ENCODE measurements at regions not wholly inside any gene's neighbourhood (a gene's known extent, or its start where the extent isn't known, plus 50 kb on each side); places are given as distances from the start of the nearest gene placed in this dataset.
"Not testable (repeated sequence)": the region's sequence is repeated elsewhere in the genome, so short reads cannot be mapped to it uniquely, and the experiment has no call there.

GRCh38 chr6:50995036-50995435 lies 176.4 kb downstream of the TFAP2B start:
- no peak for DNase-seq (ENCODE audit: low spot score)

- no peak for DNase-seq (ENCODE audit: low spot score)
Observed at GRCh38 chr6:50998905-50999304, 180.2 kb downstream of the TFAP2B start.

GRCh38 chr6:51001399-51001798 lies 182.7 kb downstream of the TFAP2B start:
- DNase-seq (ENCODE audit: low spot score) = no peak

DNA sequence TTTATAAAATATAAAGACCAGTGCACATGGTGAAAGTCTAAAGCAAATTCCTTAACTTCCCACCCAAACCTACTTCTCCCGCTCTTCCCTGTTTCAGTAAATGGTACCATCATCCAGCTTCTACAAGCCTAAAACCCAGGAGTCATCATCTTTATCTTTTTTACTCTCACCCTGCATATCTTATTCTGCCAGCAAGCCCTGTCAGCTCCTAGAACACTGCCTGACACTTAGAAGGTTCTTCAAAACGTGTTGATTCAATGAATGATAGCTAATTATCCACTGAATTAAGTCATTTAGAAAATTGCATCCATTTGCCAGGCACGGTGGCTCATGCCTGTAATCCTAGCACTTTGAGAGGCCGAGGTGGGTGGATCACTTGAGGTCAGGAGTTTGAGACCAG lies 185.7 kb downstream of the TFAP2B start:
- DNase-seq (ENCODE audit: low spot score) = no peak

- no peak for DNase-seq (ENCODE audit: low spot score)
Observed at GRCh38 chr6:51005779-51006178, 187.1 kb downstream of the TFAP2B start.

DNA sequence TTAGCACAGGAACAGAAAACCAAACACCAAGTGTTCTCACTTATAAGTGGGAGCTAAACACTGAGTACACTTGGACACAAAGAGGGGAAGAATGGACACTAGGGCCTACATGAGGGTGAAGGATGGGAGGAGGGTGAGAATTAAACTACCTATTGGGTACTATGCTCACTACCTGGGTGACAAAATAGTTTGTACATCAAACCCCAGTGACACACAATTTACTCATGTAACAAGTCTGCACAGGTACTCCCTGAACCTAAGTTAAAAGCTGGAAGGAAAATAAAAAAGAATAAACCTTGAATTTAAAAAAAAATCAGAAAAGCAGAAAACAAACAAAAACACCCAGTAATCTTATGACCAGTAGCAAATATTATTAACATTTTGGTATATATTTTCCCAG lies 188.6 kb downstream of the TFAP2B start:
- DNase-seq (ENCODE audit: low spot score) = no peak

GRCh38 chr6:51008693-51009092 lies 190.0 kb downstream of the TFAP2B start:
- DNase-seq (ENCODE audit: low spot score) = not testable (repeated sequence)

GRCh38 chr6:51013376-51013775 lies 194.7 kb downstream of the TFAP2B start:
- DNase-seq (ENCODE audit: low spot score) = no peak

DNA sequence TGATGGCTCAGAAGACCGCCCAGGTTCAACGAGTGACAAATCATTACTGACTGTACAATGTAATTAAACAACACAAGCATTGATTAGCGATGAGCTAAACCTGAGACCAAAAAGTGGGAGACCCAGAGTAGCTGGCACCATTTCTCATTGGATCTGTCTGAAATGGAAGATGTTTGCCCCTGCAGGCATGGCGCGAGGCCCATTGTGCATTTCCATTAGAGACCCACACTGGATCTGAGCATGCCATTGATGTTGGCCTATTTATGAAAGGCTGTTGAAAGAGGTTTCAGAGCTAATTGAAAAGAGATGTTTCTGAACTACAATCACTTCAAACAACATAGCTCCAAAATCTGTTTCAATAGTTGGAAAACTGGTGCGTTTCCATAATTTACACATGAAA lies 196.7 kb downstream of the TFAP2B start:
- DNase-seq (ENCODE audit: low spot score) = no peak

DNA sequence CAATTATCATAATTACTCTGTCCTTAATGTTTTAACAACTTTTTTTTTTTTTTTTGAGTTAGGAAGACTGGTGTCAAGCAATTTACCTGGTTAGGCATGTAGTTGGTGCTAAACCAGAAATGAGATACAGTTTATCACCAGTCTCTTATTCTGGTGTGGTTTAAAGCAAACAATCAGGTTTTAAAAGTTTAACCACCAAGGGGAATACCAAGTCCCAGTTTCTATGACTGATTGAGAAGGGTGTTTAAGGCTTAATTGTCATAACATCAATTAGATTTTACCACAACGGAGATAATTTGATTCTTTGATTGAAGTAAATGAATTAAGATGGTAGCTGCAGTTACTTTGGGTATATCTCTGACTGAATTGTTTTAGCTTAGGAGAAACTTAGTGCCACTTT lies 197.8 kb downstream of the TFAP2B start:
- DNase-seq (ENCODE audit: low spot score) = no peak

DNA sequence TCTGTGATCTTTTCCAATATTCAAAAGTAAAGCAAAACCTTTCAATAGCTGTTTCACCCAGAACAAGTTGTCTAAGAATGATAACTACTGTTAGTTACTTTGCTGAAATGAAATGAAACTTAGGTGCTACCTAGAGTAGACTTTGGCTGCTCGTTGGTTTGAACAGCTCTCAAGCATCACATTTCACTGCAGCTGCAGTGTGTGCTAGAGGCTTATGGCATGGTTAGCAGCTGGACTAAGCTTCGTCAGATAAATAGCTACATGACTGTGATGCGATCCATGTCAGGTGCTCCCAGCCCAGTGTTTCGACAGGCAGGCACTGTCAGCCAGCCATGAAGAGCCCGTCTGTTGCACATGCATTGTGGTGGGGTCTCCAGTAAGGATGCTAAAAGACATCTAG lies 201.1 kb downstream of the TFAP2B start:
- no peak for DNase-seq (ENCODE audit: low spot score)

DNA sequence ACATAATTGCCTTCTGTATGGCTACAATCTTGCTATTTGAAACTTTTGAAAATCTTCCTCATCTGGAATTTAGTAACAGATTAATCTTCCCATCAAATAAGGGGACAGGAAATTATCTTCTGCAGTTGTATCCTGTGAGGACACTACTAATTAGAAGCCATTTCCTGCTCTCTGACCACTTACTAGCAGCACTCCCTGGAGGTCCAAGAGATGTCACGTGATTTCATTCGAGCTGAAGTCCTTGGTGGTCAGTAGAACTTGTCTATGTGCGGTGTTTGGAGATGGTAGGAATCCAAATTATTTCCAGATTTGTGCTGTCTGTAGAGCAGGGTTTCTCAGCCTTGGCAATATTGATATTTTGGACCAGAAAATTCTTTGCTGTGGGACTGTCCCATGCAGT lies 202.5 kb downstream of the TFAP2B start:
- DNase-seq (ENCODE audit: low spot score) = no peak

DNA sequence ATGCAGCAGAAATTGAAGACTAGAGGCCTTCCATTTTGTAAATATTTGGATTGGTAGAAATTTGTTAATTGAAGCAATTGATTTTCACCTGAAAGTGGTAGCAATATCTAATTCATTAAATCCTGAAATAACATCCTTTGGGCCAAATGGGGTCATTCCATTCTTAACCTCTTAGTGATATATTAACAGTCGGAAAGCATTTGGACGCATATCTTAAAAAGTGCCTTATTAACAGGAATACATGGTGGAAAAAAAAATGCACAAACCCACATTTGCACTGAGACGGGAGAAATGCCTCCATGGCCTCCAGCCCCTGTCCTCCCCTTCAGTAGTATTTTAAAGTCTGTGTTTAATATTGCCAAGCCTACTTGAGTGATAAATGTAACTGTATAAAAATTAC lies 205.5 kb downstream of the TFAP2B start:
- DNase-seq (ENCODE audit: low spot score) = no peak

GRCh38 chr6:51025082-51025777 lies 206.6 kb downstream of the TFAP2B start:
- no peak for DNase-seq (ENCODE audit: low spot score)

DNA sequence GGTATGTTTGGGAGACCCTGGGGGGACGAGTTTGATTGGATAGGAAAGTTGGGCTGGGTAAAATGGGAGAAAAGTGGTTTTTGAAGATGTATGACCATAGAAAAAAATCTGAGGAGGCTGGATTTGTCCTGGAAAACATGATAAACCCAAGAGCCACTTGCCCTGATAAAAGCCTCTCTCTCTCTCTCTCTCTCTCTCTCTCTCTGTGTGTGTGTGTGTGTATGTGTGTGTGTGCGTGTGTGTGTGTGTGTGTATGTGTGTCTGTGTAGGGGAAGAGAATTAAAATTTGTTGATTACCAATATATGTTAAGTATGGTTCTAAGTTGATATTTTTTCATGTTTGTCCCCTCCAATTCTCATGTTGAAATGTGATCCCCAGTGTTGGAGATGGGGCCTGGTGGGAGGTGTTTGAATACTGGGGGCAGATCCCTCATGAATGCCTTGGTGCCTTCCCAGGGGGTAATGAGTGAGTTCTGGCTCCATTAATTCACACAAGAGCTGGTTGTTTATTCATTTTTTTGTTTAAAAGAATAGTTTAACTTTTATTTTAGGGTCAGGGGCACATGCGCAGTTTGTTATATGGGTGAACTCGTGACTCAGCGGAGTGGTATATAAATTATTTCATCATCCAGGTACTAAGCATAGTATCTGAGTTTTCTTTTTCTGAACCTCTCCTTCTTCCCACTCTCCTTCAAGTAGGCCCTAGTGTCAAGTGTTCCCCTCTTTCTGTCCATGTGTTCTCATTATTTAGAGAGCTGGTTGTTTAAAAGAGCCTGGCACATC lies 208.8 kb downstream of the TFAP2B start:
- no peak for DNase-seq (ENCODE audit: low spot score)

DNA sequence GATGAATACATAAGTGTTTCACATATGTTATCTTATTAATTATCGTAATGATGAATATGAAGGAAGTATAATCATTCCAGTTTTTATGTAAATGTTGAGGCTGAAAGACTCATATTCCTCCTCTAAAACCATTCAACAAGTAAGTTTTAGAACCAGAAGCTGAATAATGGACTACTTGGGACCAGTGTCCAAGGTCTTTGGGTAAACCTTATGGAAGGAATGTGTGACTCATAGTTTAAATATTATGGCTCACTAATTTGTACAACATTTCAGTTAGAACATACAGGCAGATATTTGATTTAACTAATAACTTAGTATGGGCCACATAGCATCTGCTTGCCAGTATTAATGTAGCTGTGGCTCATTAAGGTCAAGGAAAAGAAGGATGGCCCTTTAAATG lies 209.6 kb downstream of the TFAP2B start:
- no peak for DNase-seq (ENCODE audit: low spot score)

DNA sequence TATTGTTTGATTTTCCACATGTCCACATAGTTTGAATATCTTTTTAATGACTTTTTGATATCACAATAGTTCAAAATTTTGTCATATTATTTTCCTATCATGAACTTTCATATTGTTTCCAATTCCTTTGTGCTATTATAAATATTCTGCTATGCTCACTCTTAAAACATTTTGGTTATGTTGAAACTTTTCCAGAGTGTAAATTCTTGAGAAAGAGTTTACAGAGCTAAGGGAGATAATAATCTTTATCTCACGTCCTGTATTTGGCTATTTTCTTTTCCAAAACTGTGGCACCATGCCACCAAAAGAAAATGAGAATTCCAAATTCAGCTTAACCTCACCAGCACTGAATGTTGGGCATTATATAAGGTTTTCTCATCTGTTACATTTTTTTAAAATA lies 210.9 kb downstream of the TFAP2B start:
- DNase-seq (ENCODE audit: low spot score) = no peak

GRCh38 chr6:51045548-51045947 lies 226.9 kb downstream of the TFAP2B start:
- DNase-seq (ENCODE audit: low spot score) = no peak

GRCh38 chr6:51049288-51049982 lies 230.8 kb downstream of the TFAP2B start:
- DNase-seq (ENCODE audit: low spot score) = no peak

DNA sequence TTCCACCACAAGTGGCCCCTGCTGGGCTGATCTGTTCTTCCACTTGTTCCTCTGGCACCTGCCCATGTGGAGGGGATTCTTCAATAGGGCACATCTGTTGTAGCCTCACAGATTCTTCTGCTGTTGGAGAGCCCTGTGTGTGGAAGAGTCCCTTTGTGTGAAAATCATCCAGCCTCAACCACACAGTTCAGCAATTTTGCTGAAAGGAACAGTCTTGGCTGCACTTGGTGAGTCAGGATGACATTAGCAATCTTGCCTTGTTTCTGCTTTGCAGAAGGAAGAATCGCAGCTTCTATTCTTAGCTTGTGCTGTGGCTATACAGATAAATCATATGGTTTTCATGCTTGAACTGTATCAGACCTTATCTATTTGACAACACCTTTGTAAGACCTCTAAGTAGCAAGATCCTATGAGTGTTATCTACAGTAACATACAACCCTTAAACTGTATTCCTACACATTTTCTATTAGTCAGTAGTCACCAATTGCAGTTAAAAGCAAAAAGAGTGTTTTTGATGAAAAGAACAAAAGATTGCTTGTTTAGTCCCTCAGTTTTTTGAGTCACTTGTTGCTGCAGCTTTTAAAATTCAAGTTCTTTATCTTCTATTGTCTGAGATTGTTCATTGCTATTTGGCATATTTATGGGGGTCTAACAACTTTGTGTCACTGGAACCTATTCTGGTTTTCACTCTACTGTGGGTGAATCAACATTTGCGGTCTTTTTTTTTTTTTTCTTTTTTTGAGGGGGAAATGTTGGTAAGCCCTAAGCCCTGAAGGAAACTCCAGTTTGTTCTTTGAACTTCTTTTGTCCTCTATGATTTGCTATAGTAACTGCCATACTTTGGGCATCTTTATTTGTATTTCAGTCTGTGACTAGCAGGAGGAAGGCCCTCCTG lies 231.6 kb downstream of the TFAP2B start:
- DNase-seq (ENCODE audit: low spot score) = no peak

DNA sequence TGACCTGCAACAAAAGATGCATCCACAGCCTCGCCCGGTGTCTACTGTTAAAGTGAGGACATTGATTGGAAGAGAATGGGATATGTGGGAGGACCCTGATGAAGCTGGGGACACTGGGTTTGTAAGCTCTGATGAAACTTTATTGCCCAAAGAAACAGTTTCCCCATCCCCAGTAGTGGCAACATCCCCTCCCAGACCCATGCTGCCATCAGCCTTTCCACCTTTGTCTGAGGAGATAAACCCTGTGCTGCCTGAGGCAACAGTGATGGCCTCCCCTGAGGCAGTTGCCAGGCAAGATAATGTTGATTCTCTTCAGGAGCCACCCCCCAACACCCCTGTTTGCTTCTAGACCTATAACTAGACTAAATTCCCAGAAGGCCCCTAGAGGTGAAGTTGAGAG lies 234.0 kb downstream of the TFAP2B start:
- DNase-seq (ENCODE audit: low spot score) = not testable (repeated sequence)

GRCh38 chr6:51055316-51055715 lies 236.6 kb downstream of the TFAP2B start:
- not testable (repeated sequence) for DNase-seq (ENCODE audit: low spot score)

All from globus pallidus (tissue), 1 donor.